NT2/D1 (cell line): ENCODE measurements at regions not wholly inside any gene's neighbourhood (a gene's known extent, or its start where the extent isn't known, plus 50 kb on each side); places are given as distances from the start of the nearest gene placed in this dataset.

ENCODE experiments used
- YY1 ChIP-seq: IDR thresholded peaks from 2 replicates; pipeline ENCODE4 v1.6.1; 2011; ENCODE audit not compliant: insufficient read length, insufficient read depth
- ZNF274 ChIP-seq: IDR thresholded peaks from 2 replicates; pipeline ENCODE4 v1.6.1; 2011; ENCODE audit warnings: mild to moderate bottlenecking, low read depth, low read length

DNA sequence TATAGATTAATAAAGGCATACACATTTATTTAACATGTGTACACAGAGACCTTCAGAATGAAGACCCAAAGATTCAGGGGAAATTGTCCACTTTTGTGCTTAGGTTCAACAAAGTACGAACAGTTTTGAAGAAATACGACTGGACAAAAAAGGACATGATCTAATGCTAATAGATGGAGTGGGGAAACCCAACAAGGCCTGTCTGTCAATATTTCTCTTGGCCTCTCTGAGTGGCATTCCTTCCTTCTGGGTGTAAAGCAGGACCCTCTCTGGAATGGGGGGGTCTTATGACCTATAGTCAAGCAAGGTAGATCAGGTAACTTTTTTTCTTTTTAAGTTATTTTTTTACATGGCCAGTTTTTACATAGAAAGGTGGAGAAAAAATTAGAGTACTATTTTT is 222.3 kb upstream of the IGFBP3 start:
- TF ChIP-seq ZNF274 (no peak), YY1 (no peak)
